ENCODE measurements at regions not wholly inside any gene's neighbourhood (a gene's known extent, or its start where the extent isn't known, plus 50 kb on each side); places are given as distances from the start of the nearest gene placed in this dataset.

GRCh38 chr13:65860306-65860705 lies 1369.8 kb downstream of the PCDH9 start:
- DNase-seq: no peak
- no peak overlapping the region for H3K27ac ChIP-seq (ENCODE audit: low read depth in 1 of 2, low read length in 2 of 2)
- no peaks in the 10 kb centered on the region for H3K36me3 ChIP-seq (ENCODE audit: insufficient read depth, low read length)
- no peak overlapping the region for H3K27ac Mint-ChIP-seq
- TF ChIP-seq CTCF (IDR thresholded peaks at IDR 0.05): no peak
- no peak overlapping the region for H3K4me3 ChIP-seq (ENCODE audit: low read length)
- no peaks in the 10 kb centered on the region for H3K27me3 Mint-ChIP-seq
- H3K4me3 Mint-ChIP-seq: no peak overlapping the region
- ATAC-seq (ENCODE audit: poor library complexity): no peak
- H3K27me3 ChIP-seq (ENCODE audit: control insufficient read depth in 1 of 2, insufficient read depth in 2 of 2, low read length in 2 of 2): no peaks in the 10 kb centered on the region
- H3K9me3 ChIP-seq (ENCODE audit: control insufficient read depth in 1 of 2, insufficient read depth in 1 of 2, low read length in 2 of 2): peaks cover 0 to 4% of the 10 kb centered on the region in 2 experiments
- POLR2A ChIA-PET: no interaction called here
- no peaks in the 10 kb centered on the region for H3K9me3 Mint-ChIP-seq
- no peaks in the 10 kb centered on the region for H3K36me3 Mint-ChIP-seq (ENCODE audit: low read depth)
- no peaks in the 10 kb centered on the region for H3K4me1 ChIP-seq (ENCODE audit: insufficient read depth, low read length)
- CTCF ChIA-PET: no interaction called here
- intact Hi-C loops (cut with DNase I, micrococcal nuclease): no loop called here
- no peaks in the 10 kb centered on the region for H3K4me1 Mint-ChIP-seq (ENCODE audit: low read depth)

- intact Hi-C loops (cut with DNase I, micrococcal nuclease): loop anchor here in 1 of 2 experiments (10.0 kb wide), 1 partner anchor 57 kb away; no protein-coding TSS in a partner anchor
- H3K27me3 ChIP-seq (ENCODE audit: control insufficient read depth in 1 of 2, insufficient read depth in 2 of 2, low read length in 2 of 2): no peaks in the 10 kb centered on the region
- ATAC-seq (ENCODE audit: poor library complexity) (no peak), DNase-seq (no peak)
- no peak for TF ChIP-seq CTCF (IDR thresholded peaks at IDR 0.05)
- Mint-ChIP-seq H3K27ac (no peak overlapping the region), H3K4me1 (ENCODE audit: low read depth) (no peaks in the 10 kb centered on the region), H3K36me3 (ENCODE audit: low read depth) (no peaks in the 10 kb centered on the region), H3K9me3 (no peaks in the 10 kb centered on the region), H3K27me3 (no peaks in the 10 kb centered on the region), H3K4me3 (no peak overlapping the region)
- H3K9me3 ChIP-seq (ENCODE audit: control insufficient read depth in 1 of 2, insufficient read depth in 1 of 2, low read length in 2 of 2): no peaks in the 10 kb centered on the region
- H3K36me3 ChIP-seq (ENCODE audit: insufficient read depth, low read length): no peaks in the 10 kb centered on the region
- no peak overlapping the region for H3K4me3 ChIP-seq (ENCODE audit: low read length)
- no peaks in the 10 kb centered on the region for H3K4me1 ChIP-seq (ENCODE audit: insufficient read depth, low read length)
- ChIA-PET POLR2A (no interaction called here), CTCF (no interaction called here)
- no peak overlapping the region for H3K27ac ChIP-seq (ENCODE audit: low read depth in 1 of 2, low read length in 2 of 2)
Measured at GRCh38 chr13:65857942-65858565, 1372.1 kb downstream of the PCDH9 start.

- no peaks in the 10 kb centered on the region for H3K36me3 ChIP-seq (ENCODE audit: insufficient read depth, low read length)
- ATAC-seq (ENCODE audit: poor library complexity) (no peak), DNase-seq (no peak)
- no peak for TF ChIP-seq CTCF (IDR thresholded peaks at IDR 0.05)
- intact Hi-C loops (cut with DNase I, micrococcal nuclease): loop anchor here in 1 of 2 experiments (10.0 kb wide), 1 partner anchor 58 kb away; no protein-coding TSS in a partner anchor
- Mint-ChIP-seq H3K36me3 (ENCODE audit: low read depth) (no peaks in the 10 kb centered on the region), H3K27ac (no peak overlapping the region), H3K4me1 (ENCODE audit: low read depth) (no peaks in the 10 kb centered on the region), H3K27me3 (no peaks in the 10 kb centered on the region), H3K9me3 (no peaks in the 10 kb centered on the region), H3K4me3 (no peak overlapping the region)
- no peaks in the 10 kb centered on the region for H3K4me1 ChIP-seq (ENCODE audit: insufficient read depth, low read length)
- H3K9me3 ChIP-seq (ENCODE audit: control insufficient read depth in 1 of 2, insufficient read depth in 1 of 2, low read length in 2 of 2): no peaks in the 10 kb centered on the region
- ChIA-PET CTCF (no interaction called here), POLR2A (no interaction called here)
- H3K27me3 ChIP-seq (ENCODE audit: control insufficient read depth in 1 of 2, insufficient read depth in 2 of 2, low read length in 2 of 2): no peaks in the 10 kb centered on the region
- no peak overlapping the region for H3K27ac ChIP-seq (ENCODE audit: low read depth in 1 of 2, low read length in 2 of 2)
- H3K4me3 ChIP-seq (ENCODE audit: low read length): no peak overlapping the region
Measured at GRCh38 chr13:65856431-65856830, 1373.7 kb downstream of the PCDH9 start.
